CD4-positive, alpha-beta T cell treated with Interleukin-6 at 100 ng/mL for 8 hours (primary cell): ENCODE measurements at regions not wholly inside any gene's neighbourhood (a gene's known extent, or its start where the extent isn't known, plus 50 kb on each side); places are given as distances from the start of the nearest gene placed in this dataset.
A peak's percentile ranks its signal among the peaks of the same experiment; 100 is the strongest.
"Not testable (repeated sequence)": the region's sequence is repeated elsewhere in the genome, so short reads cannot be mapped to it uniquely, and the experiment has no call there.

Source experiments
- DNase-seq: peaks from one replicate; pipeline ENCODE4 v3.0.0-alpha.2; 2020; ENCODE audit warnings: mixed read lengths, low spot score

- no peak for DNase-seq
Observed at GRCh38 chrX:151042842-151043241, 59.7 kb downstream of the HMGB3 start.

- not testable (repeated sequence) for DNase-seq
Observed at GRCh38 chrX:151066373-151066772, 83.2 kb downstream of the HMGB3 start.

- DNase-seq: no peak
Observed at GRCh38 chrX:151073767-151074166, 90.6 kb downstream of the HMGB3 start.

GRCh38 chrX:151081016-151081415 lies 95.4 kb upstream of the GPR50 start:
- DNase-seq: no peak

- DNase-seq: peak; percentile 20
Observed at GRCh38 chrX:151082077-151082948, 94.1 kb upstream of the GPR50 start.

GRCh38 chrX:151084454-151084853 lies 91.9 kb upstream of the GPR50 start:
- no peak for DNase-seq

GRCh38 chrX:151085207-151085606 lies 91.2 kb upstream of the GPR50 start:
- no peak for DNase-seq

GRCh38 chrX:151088221-151088620 lies 88.2 kb upstream of the GPR50 start:
- DNase-seq: no peak

GRCh38 chrX:151099001-151099400 lies 77.4 kb upstream of the GPR50 start:
- DNase-seq: no peak

- no peak for DNase-seq
Observed at GRCh38 chrX:151100799-151101198, 75.6 kb upstream of the GPR50 start.

- not testable (repeated sequence) for DNase-seq
Observed at GRCh38 chrX:151113200-151113599, 63.2 kb upstream of the GPR50 start.
